ENCODE measurements at regions not wholly inside any gene's neighbourhood (a gene's known extent, or its start where the extent isn't known, plus 50 kb on each side); places are given as distances from the start of the nearest gene placed in this dataset.

DNA sequence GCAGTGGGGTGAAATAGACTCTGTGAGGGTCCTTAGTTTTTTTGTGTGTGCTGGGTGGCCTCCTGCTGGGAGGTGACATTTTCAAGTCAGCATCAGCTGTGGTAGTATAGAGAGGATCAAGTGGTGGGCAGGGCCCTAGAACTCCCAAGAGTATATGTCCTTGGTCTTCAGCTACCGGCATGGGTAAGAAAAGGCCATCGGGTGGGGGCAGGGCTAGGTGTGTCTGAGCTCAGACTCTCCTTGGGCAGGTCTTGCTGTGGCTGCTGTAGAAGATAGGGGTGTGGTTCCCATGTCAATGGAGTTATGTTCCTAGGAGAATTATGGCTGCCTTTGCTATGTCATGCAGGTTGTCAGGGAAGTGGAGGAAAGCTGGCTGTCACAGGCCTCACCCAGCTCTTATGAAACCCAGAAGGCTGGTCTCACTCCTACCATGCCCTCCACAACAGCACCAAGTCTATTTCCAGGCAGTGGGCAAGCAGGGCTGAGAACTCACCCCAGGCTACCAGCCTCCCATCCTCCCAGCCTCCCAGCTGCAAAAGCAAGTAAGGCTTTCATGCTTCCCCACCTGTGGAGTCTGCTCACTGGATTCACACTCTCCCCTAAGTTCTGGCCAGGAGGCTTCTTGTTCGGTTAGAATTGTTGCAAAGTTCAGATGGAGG, 130.6 kb upstream of the SOX1 start:
- ATAC-seq = no peak

DNA sequence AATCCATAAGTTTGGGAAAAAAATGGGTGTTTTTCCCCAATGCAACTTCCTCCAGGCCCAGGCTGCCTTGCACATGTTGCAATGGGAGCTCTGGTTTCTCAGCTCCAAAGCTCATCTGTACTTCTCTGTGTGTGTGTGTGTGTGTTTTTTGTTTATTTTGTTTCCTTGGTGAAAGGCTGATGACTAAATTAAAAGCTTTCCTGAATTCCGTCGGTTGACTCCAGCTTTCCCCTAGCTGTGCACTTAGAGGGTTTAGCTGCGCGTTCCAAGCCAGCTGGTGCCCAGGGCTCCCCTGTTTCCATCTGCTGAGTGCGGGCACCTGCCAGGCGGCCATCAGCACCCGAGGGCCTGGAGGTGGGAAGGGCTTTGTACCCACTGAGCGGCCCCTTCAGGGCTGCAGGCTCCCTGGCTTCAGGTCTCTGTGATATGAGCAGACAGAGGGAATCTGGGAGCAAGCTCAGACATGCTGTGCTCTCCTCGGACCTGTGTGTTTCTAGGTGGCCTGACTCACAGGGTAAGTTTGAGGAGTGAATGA, 129.1 kb upstream of the SOX1 start:
- Histone ChIP-seq H3K4me1 (no peaks in the 10 kb centered on the region), H3K36me3 (no peaks in the 10 kb centered on the region), H3K27ac (no peak overlapping the region), H3K9me3 (peaks cover 0 to 6% of the 10 kb centered on the region in 2 donors), H3K4me3 (no peak overlapping the region), H3K27me3 (peaks cover 0 to 22% of the 10 kb centered on the region in 2 donors)
- DNase-seq (peak in 1 of 4 donors; percentile 10), ATAC-seq (no peak)
- TF ChIP-seq, protein P1, sequence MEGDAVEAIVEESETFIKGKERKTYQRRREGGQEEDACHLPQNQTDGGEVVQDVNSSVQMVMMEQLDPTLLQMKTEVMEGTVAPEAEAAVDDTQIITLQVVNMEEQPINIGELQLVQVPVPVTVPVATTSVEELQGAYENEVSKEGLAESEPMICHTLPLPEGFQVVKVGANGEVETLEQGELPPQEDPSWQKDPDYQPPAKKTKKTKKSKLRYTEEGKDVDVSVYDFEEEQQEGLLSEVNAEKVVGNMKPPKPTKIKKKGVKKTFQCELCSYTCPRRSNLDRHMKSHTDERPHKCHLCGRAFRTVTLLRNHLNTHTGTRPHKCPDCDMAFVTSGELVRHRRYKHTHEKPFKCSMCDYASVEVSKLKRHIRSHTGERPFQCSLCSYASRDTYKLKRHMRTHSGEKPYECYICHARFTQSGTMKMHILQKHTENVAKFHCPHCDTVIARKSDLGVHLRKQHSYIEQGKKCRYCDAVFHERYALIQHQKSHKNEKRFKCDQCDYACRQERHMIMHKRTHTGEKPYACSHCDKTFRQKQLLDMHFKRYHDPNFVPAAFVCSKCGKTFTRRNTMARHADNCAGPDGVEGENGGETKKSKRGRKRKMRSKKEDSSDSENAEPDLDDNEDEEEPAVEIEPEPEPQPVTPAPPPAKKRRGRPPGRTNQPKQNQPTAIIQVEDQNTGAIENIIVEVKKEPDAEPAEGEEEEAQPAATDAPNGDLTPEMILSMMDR (IDR thresholded peaks at IDR 0.05) = no peak
- intact Hi-C loops (cut with DNase I) = no loop called here

More for the DNA sequence above, 130.6 kb upstream of the SOX1 start:
- Histone ChIP-seq H3K4me3 (no peak overlapping the region), H3K4me1 (no peaks in the 10 kb centered on the region), H3K9me3 (peaks cover 0 to 18% of the 10 kb centered on the region in 2 donors), H3K27ac (no peak overlapping the region), H3K36me3 (no peaks in the 10 kb centered on the region), H3K27me3 (peaks cover 0 to 22% of the 10 kb centered on the region in 2 donors)
- no peak for DNase-seq
- TF ChIP-seq, protein P1 (IDR thresholded peaks at IDR 0.05) = no peak
- intact Hi-C loops (cut with DNase I) = no loop called here

DNA sequence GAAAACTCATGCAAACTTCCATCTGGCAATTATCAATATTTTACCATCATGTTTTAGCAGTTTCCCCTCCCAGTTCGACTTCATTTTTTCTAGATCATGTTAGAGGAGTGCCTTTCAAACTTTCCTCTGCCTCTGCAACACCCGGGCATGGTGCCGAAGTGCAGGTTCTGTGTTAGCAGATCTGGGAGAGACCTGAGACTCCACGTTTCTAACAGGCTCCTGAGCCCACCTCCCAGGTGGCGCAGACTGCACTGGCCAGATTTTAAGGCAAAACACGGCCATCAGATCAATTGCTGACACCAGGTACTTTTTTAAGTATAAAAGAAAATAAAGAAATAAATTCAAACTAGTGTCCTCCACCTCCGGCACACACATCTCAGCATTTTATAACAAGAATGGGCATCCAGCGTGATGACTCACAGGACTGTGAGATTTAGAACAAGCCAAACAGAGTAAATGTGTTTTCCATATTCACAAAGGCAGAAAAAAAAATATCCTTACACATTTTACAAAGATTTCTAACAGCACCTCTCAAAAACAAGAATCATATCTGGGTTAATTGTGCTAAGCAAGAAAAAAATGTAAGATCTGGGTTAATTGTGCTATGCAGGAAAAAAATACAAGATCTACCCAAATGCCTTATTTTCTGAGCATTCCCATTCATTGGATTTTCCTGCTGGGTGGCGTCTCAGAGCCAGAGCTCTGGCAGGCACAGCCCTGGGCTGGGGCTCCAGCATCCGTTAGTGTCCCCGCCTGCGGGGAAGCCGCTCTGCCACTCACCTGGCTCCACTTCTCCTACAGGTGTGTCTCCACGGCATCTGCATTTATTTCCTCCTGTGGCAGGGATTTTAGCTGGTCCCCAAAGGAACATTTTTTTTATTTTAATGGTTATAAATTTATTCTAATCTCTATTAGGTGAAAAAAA, 127.9 kb upstream of the SOX1 start:
- TF ChIP-seq, protein P1 (IDR thresholded peaks at IDR 0.05) = no peak
- DNase-seq (no peak), ATAC-seq (no peak)
- peaks cover 0 to 22% of the 10 kb centered on the region in 2 donors for H3K27me3 ChIP-seq
- no peaks in the 10 kb centered on the region for H3K4me1 ChIP-seq
- H3K4me3 ChIP-seq = no peak overlapping the region
- no peaks in the 10 kb centered on the region for H3K9me3 ChIP-seq
- intact Hi-C loops (cut with DNase I) = no loop called here
- H3K27ac ChIP-seq = no peak overlapping the region
- H3K36me3 ChIP-seq = no peaks in the 10 kb centered on the region

DNA sequence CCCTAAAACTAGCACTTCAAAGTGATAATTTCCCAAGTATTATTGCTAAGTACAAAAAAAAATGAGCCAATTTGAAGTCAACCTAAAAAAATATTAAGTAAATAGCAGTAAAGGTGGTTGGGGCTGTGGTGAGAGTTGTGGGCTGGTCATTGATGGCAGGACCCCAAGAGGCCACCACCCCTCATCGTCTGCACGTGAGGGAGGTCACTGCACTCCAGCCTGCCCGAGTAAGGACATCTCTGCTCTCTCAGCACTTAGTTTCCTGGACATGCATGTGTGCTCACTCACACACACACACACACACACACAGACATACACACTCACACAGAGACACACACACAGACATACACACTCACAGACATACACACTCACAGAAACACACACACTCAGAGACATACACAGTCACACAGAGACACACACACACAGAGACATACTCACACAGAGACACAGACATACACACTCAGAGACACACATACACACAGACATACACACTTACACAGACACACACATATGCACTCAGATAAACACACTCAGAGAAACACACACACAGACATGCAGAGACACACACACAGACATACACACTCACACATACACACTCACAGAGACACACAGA, 127.2 kb upstream of the SOX1 start:
- H3K36me3 ChIP-seq = no peaks in the 10 kb centered on the region
- DNase-seq = no peak
- ATAC-seq = no peak
- H3K4me3 ChIP-seq = no peak overlapping the region
- H3K27me3 ChIP-seq = peaks cover 0 to 25% of the 10 kb centered on the region in 2 donors
- H3K4me1 ChIP-seq = no peaks in the 10 kb centered on the region
- no peaks in the 10 kb centered on the region for H3K9me3 ChIP-seq
- H3K27ac ChIP-seq = no peak overlapping the region
- TF ChIP-seq, protein P1 (IDR thresholded peaks at IDR 0.05) = no peak
- intact Hi-C loops (cut with DNase I) = no loop called here
